Glutamatergic neuron (in vitro differentiated cells): ENCODE measurements at regions not wholly inside any gene's neighbourhood (a gene's known extent, or its start where the extent isn't known, plus 50 kb on each side); places are given as distances from the start of the nearest gene placed in this dataset.

Source experiments
- DNase-seq: peaks from one replicate; pipeline ENCODE4 v3.0.0; 2022
- H3K27ac Mint-ChIP-seq: one replicate; pipeline ENCODE4 v1.8.0; 2020; ENCODE audit warnings: mild to moderate bottlenecking, mixed read lengths, inconsistent platforms; ENCODE audit not compliant: unreplicated experiment
- H3K27me3 Mint-ChIP-seq: one replicate; pipeline ENCODE4 v1.8.0; 2020; ENCODE audit warnings: mild to moderate bottlenecking, moderate library complexity, mixed read lengths, inconsistent platforms; ENCODE audit not compliant: unreplicated experiment
- H3K36me3 Mint-ChIP-seq: one replicate; pipeline ENCODE4 v1.8.0; 2020; ENCODE audit warnings: mild to moderate bottlenecking, mixed read lengths, inconsistent platforms; ENCODE audit not compliant: unreplicated experiment
- H3K4me1 Mint-ChIP-seq: one replicate; pipeline ENCODE4 v1.8.0; 2020; ENCODE audit warnings: mild to moderate bottlenecking, low read depth, mixed read lengths, inconsistent platforms; ENCODE audit not compliant: unreplicated experiment
- H3K4me3 Mint-ChIP-seq: one replicate; pipeline ENCODE4 v1.8.0; 2020; ENCODE audit warnings: mild to moderate bottlenecking, mixed read lengths, inconsistent platforms; ENCODE audit not compliant: unreplicated experiment
- H3K9me3 Mint-ChIP-seq: one replicate; pipeline ENCODE4 v1.8.0; 2020; ENCODE audit warnings: mild to moderate bottlenecking, moderate library complexity, mixed read lengths, inconsistent platforms; ENCODE audit not compliant: unreplicated experiment
- TF ChIP-seq, protein P1 (sequence below): fragments of 200-600 bp; sonication (generic); IDR thresholded peaks from one replicate; pipeline ENCODE4 v1.5.0; 2021; ENCODE audit not compliant: partially characterized antibody, unreplicated experiment

- TF ChIP-seq, protein P1, sequence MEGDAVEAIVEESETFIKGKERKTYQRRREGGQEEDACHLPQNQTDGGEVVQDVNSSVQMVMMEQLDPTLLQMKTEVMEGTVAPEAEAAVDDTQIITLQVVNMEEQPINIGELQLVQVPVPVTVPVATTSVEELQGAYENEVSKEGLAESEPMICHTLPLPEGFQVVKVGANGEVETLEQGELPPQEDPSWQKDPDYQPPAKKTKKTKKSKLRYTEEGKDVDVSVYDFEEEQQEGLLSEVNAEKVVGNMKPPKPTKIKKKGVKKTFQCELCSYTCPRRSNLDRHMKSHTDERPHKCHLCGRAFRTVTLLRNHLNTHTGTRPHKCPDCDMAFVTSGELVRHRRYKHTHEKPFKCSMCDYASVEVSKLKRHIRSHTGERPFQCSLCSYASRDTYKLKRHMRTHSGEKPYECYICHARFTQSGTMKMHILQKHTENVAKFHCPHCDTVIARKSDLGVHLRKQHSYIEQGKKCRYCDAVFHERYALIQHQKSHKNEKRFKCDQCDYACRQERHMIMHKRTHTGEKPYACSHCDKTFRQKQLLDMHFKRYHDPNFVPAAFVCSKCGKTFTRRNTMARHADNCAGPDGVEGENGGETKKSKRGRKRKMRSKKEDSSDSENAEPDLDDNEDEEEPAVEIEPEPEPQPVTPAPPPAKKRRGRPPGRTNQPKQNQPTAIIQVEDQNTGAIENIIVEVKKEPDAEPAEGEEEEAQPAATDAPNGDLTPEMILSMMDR, result no peak
- Mint-ChIP-seq H3K4me1 (no peaks in the 10 kb centered on the region), H3K27me3 (no peaks in the 10 kb centered on the region), H3K27ac (no peak overlapping the region), H3K4me3 (no peak overlapping the region), H3K9me3 (no peaks in the 10 kb centered on the region), H3K36me3 (no peaks in the 10 kb centered on the region)
- DNase-seq, result no peak
These were observed 196.9 kb upstream of the GDNF start for GRCh38 chr5:38036765-38037164.

DNA sequence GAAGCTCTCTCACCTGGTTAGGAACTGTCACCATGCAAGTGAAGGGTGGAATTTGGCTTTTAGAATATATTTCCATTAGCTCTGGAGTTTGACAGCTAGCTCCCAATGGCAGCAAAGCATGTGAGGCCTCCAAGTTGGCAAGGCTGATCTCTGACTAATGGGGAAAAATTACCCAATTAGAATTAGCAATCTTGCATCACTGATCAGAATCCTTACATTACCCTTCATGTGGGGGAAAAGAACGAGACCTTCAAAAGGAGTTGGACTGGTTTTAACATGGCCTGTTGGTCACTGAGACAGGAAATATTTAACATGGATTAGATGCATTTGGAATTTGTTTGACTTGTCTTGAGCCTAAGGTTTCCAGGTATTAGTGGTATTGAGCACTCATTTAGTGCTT, 192.3 kb upstream of the GDNF start:
- H3K4me3 Mint-ChIP-seq, result no peak overlapping the region
- no peaks in the 10 kb centered on the region for H3K36me3 Mint-ChIP-seq
- no peaks in the 10 kb centered on the region for H3K9me3 Mint-ChIP-seq
- no peak for DNase-seq
- no peak overlapping the region for H3K27ac Mint-ChIP-seq
- TF ChIP-seq, protein P1, result no peak
- no peaks in the 10 kb centered on the region for H3K4me1 Mint-ChIP-seq
- no peaks in the 10 kb centered on the region for H3K27me3 Mint-ChIP-seq

DNA sequence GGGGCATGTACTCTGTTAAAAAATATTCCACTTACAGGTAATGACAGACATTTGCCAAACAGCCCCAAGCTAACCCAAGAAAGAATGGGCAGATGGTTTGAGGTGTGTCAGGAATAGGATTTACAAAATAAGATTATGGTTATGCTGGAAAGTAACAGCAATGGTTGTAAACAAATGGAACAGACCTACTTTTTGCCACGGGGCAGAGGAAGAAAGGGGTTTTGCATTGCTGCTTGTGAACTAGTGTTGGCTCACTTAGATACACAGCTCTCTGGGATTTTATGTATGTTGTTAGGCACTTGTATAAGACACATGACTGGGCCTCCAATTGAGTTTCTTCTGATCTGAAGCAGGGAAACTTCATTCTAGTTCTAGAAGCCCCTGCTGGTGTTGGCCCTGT, 191.5 kb upstream of the GDNF start:
- H3K4me3 Mint-ChIP-seq, result no peak overlapping the region
- DNase-seq, result no peak
- no peaks in the 10 kb centered on the region for H3K27me3 Mint-ChIP-seq
- no peaks in the 10 kb centered on the region for H3K36me3 Mint-ChIP-seq
- TF ChIP-seq, protein P1, result no peak
- no peaks in the 10 kb centered on the region for H3K9me3 Mint-ChIP-seq
- H3K27ac Mint-ChIP-seq, result no peak overlapping the region
- H3K4me1 Mint-ChIP-seq, result no peaks in the 10 kb centered on the region

GRCh38 chr5:38029397-38030065, 189.7 kb upstream of the GDNF start:
- no peak overlapping the region for H3K27ac Mint-ChIP-seq
- no peak overlapping the region for H3K4me3 Mint-ChIP-seq
- no peak for DNase-seq
- no peaks in the 10 kb centered on the region for H3K36me3 Mint-ChIP-seq
- no peaks in the 10 kb centered on the region for H3K4me1 Mint-ChIP-seq
- no peaks in the 10 kb centered on the region for H3K9me3 Mint-ChIP-seq
- H3K27me3 Mint-ChIP-seq, result no peaks in the 10 kb centered on the region
- TF ChIP-seq, protein P1, result no peak

DNA sequence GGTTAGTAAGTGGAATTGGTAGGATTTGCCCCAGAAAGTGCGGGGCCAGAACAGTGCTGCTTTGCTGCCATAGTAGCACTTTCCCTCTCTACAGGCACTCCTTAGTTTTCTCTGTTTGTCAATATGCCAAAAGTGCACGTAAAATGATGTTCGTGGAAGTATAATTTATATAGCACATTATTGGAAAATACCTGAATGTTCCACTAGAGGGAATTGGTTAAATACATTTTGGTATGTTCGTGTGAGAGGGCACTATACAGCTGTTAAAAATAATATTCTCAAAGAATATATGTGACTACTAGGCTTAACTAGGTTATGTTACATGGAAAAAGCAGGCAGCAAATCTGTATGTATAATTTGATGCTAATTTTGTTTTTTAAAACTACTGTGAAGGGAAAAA, 184.0 kb upstream of the GDNF start:
- H3K9me3 Mint-ChIP-seq, result no peaks in the 10 kb centered on the region

More for the DNA sequence above, 184.0 kb upstream of the GDNF start:
- Mint-ChIP-seq H3K27ac (no peak overlapping the region), H3K27me3 (peaks cover 2% of the 10 kb centered on the region), H3K36me3 (no peaks in the 10 kb centered on the region), H3K4me1 (no peaks in the 10 kb centered on the region), H3K4me3 (no peak overlapping the region)
- DNase-seq, result no peak
- TF ChIP-seq, protein P1, result peak; percentile 63
